HG02571 (cell line): ENCODE measurements at regions not wholly inside any gene's neighbourhood (a gene's known extent, or its start where the extent isn't known, plus 50 kb on each side); places are given as distances from the start of the nearest gene placed in this dataset.
"Not testable (repeated sequence)": the region's sequence is repeated elsewhere in the genome, so short reads cannot be mapped to it uniquely, and the experiment has no call there.

ENCODE experiments used
- ATAC-seq: cut with Tn5 transposase; IDR thresholded peaks from one replicate; pipeline ENCODE4 v1.9.1; 2021; ENCODE audit warnings: mild to moderate bottlenecking, moderate library complexity; ENCODE audit not compliant: unreplicated experiment

DNA sequence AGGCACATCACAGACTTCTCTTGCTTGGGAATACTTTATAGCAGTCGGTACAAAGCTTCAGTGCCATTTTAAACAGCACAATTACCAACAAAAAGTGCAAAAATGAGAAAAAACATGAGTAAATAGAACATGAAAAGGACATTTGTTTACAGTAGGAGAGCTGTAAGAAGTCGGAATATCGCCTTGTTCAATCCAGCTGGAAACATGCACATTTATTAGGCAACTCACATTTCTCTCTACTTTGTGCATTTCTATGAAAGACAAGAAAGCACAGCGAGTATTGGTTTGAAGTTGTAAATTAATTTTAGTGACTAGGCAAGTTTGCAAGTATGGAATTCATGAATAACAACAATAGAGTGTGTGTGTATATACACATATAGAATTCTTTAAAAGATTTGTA lies 484.7 kb downstream of the DACH1 start:
- ATAC-seq = no peak

DNA sequence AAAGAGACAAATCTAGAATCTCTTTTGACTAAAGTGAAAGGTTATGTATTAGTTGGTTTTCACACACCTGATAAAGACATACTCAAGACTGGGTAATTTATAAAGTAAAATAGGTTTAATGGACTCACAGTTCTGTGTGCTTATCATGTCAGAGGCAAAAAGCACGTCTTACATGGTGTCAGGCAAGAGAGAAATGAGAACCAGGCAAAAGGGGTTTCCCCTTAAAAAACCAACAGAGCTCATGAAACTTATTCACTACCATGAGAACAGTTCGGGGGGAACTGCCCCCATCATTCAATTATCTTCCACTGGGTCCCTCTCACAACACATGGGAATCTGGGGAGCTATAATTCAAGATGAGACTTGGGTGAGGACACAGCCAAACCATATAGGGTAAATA lies 486.8 kb downstream of the DACH1 start:
- no peak for ATAC-seq

DNA sequence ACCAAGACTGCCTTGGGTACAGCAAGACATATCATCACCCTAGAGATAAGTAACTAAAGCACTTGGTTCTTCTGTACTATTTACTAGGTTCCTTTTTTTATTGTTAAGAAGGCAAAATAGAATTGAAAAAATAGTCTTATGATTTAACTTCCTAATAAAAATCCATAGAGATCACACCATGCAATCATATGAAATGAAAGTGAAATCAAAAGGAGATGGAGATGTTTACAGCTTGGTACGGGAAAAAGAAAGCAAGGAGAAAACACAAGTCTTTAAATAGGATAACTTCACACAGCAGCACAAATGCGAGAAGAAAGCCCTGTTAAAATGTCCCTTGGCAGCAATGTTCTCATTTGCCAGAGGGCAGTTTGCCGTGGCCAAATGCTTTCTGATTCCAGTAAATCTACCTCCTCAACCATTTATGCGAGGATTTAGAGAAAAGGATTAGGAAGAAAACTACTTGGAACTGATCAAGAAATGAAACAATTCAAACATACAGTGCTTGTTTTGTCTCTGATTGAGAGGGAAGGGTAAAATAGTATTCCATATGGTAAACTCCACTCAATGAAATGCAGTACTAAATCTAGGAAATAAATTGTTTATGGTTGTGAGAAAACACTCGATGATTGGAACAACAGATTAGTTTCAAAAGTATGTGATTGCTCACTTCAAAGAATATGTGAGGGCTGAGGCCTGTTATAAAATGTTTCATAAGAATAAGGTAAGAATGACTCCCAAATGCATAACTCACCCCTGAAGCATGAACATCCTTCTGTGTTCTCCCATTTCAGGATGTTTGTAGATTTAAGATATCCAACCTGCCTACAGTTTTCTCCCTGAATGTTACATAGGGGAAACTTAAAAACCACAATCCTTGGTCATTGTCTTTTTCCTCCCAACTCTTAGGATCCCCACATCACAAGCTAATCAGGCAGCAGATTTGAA lies 487.8 kb downstream of the DACH1 start:
- ATAC-seq = no peak

DNA sequence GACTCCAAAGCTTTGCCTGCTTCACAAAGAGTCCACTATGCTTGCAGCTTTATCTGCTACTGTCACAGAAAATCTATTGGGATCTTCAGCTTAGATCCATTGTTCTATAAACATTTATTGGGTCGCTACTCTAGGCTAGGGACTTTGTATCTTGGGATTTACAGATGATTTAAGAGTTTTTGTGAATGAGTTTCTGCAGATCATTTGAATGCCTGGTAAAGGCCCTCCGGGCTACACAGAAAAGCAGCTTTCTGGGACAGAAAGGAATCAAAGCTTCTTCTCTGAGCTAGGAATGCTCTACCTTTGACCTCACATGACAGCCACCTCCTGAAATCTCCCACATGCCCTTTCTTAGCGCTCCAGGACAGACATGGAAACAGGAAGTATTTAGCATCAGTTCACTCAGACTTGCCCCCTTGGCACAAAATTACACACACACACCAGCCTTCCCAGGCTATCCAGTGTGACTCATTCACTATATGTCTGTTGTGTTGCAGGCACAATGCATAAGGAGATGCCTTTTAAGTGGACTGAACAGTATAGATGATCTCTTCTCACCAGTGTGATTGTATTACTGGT lies 492.4 kb downstream of the DACH1 start:
- ATAC-seq = no peak

DNA sequence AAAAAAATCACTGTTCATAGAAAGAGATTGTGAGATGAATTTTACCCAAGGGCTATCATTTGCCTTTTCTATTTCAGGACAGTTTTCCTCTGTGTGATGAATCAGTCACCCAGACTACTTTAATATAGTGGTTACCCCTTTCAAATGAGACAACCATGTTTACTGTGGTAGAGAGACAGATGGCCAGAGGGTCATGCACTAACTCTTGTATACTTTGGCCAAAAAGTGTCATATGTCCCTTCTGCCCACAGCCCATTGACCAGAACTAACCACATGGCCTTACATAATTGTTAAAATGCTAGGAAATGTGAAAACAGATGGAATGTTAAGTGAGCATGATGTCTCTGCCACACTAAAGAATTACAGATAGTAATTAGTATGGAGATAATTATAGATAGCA lies 498.7 kb downstream of the DACH1 start:
- no peak for ATAC-seq

GRCh38 chr13:71360041-71360440 lies 507.0 kb downstream of the DACH1 start:
- ATAC-seq = no peak

GRCh38 chr13:71359641-71360040 lies 507.4 kb downstream of the DACH1 start:
- ATAC-seq = no peak

DNA sequence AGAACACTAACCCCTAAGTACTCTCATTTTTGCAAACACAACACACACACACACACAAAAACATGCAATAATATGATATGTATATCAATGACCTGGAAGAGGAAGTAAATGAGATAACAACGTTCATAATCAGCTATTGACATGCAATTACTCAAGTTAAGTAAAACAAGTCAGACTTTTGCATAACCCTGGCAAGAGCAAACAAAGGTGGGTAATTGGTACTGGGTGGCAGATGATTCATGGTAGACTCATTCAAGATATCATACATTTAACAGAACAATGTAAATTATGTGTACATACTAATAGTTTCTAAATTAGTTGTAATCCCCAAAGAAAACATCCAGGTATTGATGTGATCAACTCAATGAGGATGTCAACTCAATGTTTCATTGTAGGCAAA lies 508.8 kb downstream of the DACH1 start:
- no peak for ATAC-seq

DNA sequence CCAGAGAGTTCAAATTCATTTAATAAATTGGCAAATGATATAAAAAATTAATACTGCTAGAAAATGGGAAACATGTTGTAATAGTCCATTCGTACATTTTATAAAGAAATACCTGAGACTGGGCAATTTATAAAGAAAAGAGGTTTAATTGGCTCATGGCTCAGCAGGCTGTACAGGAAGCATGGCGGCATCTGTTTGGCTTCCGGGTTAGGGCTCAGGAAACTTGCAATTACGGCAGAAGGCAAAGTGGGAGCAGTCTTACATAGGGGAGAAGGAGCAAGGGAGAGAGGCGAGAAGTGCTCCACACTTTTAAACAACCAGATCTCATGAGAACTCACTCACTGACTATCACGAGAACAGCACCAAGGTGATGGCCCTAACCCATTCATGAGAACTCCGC lies 512.0 kb downstream of the DACH1 start:
- no peak for ATAC-seq

DNA sequence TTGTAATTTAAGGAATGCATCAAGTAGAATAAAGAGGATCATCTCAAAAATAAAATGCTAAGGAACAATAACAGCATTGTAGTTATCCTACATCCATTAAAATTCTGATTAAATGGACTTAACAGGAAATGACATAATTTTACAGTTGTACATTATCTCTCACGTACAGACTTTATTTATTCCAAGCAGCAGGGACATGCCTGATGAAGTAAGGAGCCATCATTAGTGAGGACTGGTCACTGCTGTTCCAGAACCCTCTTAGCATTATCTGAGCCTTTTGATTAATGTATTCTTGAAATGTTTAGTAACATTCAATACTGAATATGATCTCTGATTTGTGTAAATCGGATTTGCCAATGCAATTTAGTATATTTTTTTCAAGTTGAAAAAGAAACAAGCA lies 516.1 kb downstream of the DACH1 start:
- ATAC-seq = no peak

GRCh38 chr13:71345856-71346255 lies 521.1 kb downstream of the DACH1 start:
- ATAC-seq = not testable (repeated sequence)

GRCh38 chr13:71339736-71340135 lies 527.3 kb downstream of the DACH1 start:
- no peak for ATAC-seq

GRCh38 chr13:71339005-71339404 lies 528.0 kb downstream of the DACH1 start:
- ATAC-seq = no peak

GRCh38 chr13:71338070-71338469 lies 528.9 kb downstream of the DACH1 start:
- no peak for ATAC-seq

- ATAC-seq = no peak
Observed at GRCh38 chr13:71327266-71327665, 539.7 kb downstream of the DACH1 start.

- no peak for ATAC-seq
Observed at GRCh38 chr13:71325556-71325955, 541.4 kb downstream of the DACH1 start.

DNA sequence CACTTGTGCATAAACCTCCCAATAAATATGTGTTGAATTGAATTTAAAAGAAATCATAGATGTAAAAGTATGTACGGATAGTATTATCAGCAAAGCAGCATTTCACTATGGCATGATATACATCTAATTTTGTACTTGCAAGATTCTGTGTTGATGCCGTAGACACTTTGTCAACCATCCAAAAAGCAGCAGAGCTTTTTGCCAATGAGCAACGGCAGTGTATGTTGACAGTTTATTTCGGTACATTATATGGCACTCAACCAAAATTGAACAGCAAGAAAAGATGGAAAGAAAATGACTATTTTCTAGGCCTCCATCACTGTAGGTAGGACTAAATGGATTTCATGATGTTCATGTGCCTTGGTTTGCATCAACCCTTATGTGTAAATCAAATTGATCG lies 543.7 kb downstream of the DACH1 start:
- ATAC-seq = no peak

DNA sequence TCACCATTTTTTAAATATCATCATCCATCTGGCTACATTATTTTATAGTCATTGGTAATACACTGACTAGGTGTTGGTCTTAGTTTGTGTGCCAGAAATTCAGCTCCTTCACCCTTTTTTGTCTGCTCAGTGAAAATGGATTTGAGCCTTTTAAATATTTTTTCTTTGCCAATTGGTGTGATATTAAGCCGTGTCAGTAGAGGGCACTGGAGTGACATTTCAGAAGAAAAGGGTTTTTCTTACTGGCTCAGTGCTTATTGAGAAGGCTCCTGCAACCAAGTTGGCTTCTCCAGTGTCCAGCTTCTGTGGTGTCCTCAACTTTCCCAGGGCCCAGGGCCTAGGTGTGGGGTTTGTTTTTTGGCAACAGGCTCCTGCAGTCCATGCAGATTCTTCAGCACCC lies 546.6 kb downstream of the DACH1 start:
- ATAC-seq = no peak

DNA sequence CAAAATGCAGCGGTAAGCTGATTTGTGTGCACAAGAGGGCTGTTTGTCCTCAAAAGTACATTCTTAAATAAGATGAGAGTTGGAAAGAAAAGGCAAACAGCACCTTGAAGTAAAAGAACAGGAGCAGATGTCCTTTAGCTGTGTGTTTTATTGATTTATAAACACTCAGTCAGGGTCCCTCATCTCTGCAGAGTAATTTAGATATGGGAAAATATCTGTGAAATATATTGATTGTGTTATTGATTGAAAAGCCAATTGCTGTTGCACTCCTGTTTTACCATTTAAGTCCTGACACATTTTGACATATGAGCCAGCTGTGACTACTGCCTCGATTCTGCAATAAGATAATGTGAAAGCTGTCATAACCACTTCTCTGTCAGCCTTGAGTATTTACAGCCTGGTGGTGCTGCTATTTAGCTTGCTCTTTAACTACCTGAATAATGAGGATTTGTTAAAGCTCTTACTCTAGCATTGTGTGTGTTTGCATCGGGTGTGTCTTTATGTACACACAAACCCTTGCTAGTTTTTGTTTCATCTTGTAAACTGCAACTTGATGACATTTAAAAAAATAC lies 550.1 kb downstream of the DACH1 start:
- ATAC-seq = no peak

DNA sequence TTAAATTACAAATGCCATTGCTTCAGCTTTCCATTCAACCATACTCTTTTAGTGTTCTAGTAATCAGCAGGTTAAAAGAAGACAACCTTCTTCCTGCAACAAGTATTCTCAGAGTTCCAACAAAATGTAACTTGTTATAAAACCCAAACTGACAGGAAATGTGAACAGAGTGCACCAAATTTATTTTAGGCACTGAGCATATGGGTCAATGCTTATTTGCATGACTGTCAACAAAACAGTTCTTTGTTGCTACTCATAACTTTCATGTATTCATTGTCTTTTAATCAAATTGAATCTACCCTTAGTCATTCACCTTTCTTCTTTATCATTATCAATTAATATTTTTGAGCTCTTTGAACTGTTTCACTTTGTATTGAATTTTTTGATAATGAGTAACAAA lies 554.1 kb downstream of the DACH1 start:
- no peak for ATAC-seq

DNA sequence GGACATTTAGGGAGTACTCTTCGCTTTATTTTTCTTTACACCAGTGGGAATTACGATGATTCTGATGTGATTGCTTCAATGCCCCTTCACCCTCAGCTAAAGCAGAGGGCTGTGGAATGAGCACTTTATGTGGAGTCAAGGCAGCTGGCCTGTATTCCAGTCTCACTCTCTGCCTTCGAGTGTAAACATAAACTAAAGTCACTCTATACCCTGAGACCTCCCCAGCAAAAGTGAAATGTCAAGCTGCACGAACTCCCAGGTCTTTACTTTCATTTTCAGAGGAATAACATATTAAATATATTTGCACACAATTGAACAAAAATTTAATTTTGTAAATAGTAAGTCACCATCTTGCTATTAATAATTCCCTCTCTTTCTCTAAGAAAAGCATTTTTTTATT lies 557.1 kb downstream of the DACH1 start:
- ATAC-seq = no peak

DNA sequence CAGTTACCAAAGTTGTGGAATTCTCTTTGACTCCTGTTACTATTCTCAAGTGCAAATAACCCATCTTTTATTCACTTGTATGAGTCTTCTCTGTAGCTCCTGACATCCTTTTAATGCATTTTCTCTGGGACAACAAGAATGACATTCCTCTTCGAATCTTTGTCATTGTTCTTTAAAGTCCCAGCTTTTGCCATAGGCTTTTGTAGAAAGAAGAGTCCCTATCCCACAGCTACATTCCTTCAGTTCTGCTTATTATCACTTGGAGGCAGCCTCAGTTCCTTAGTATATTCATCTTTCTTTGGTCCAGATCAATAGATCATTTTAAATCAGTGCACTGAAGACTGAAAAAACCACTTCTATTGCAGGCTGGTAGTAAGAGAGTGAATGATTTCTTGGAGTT lies 560.2 kb downstream of the DACH1 start:
- ATAC-seq = no peak
